ENCODE measurements at regions not wholly inside any gene's neighbourhood (a gene's known extent, or its start where the extent isn't known, plus 50 kb on each side); places are given as distances from the start of the nearest gene placed in this dataset.

DNA sequence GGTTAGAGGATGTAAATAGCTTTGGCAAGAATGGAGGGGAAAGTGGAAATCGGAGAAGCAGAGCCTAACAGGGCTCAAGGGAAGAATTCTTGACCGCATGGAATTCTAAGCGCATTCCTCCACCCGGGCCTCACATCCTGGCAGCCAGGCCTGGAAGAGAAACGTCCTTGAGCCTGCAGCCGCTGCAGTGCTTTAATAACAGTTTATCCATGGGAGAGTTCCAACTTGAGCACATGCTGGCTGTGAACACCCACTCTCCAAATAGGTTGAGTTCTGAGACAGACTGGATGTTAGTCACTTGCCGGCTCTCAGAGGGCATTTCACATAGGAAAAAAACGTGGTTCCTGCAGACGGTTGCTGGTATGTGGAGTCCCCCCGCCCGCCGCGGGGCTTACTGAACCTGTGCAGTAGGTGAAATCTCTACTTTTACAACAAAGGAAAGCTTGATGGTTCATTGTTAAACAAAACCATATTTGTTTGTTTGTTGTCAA, 61.4 kb upstream of the STEAP1B start:
- TF ChIP-seq, protein P1, sequence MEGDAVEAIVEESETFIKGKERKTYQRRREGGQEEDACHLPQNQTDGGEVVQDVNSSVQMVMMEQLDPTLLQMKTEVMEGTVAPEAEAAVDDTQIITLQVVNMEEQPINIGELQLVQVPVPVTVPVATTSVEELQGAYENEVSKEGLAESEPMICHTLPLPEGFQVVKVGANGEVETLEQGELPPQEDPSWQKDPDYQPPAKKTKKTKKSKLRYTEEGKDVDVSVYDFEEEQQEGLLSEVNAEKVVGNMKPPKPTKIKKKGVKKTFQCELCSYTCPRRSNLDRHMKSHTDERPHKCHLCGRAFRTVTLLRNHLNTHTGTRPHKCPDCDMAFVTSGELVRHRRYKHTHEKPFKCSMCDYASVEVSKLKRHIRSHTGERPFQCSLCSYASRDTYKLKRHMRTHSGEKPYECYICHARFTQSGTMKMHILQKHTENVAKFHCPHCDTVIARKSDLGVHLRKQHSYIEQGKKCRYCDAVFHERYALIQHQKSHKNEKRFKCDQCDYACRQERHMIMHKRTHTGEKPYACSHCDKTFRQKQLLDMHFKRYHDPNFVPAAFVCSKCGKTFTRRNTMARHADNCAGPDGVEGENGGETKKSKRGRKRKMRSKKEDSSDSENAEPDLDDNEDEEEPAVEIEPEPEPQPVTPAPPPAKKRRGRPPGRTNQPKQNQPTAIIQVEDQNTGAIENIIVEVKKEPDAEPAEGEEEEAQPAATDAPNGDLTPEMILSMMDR (IDR thresholded peaks at IDR 0.05 in 4 of 5, conservative IDR thresholded peaks at IDR 0.05 in 1 of 5): no peak
- peak in 1 of 2 donors; percentile 18 for TF ChIP-seq POLR2A (IDR thresholded peaks at IDR 0.05)

All from gastrocnemius medialis (tissue), 4 donors.